ENCODE measurements at regions not wholly inside any gene's neighbourhood (a gene's known extent, or its start where the extent isn't known, plus 50 kb on each side); places are given as distances from the start of the nearest gene placed in this dataset.

DNA sequence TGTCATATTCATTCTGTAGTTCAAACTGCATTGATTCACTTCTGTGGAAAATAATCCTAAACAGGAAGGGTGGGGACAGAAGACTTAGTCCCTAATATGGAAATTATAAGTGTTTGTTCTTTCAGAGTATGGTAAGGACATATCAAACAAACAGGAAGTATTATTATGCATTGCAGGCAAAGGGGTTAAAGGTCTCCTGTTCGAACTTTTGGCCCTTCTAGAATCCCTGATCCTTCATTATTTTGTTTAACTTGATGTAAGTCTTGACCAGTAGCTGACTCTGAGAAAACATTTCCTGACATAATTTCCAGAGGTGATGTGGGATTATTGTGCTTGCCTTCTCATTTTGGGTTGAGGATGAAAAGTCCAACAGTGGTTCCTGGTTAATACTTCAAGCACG, 215.4 kb upstream of the ADGRL2 start:
- no peak for TF ChIP-seq POLR2A (IDR thresholded peaks at IDR 0.05)
- TF ChIP-seq, protein P1, sequence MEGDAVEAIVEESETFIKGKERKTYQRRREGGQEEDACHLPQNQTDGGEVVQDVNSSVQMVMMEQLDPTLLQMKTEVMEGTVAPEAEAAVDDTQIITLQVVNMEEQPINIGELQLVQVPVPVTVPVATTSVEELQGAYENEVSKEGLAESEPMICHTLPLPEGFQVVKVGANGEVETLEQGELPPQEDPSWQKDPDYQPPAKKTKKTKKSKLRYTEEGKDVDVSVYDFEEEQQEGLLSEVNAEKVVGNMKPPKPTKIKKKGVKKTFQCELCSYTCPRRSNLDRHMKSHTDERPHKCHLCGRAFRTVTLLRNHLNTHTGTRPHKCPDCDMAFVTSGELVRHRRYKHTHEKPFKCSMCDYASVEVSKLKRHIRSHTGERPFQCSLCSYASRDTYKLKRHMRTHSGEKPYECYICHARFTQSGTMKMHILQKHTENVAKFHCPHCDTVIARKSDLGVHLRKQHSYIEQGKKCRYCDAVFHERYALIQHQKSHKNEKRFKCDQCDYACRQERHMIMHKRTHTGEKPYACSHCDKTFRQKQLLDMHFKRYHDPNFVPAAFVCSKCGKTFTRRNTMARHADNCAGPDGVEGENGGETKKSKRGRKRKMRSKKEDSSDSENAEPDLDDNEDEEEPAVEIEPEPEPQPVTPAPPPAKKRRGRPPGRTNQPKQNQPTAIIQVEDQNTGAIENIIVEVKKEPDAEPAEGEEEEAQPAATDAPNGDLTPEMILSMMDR (IDR thresholded peaks at IDR 0.05) = no peak
- WGBS, 4 donors = 60 to 74% (median 67%) methylated on average over 2 of the region's 2 CpGs
- Histone ChIP-seq H3K4me1 (replicated peaks in 1 of 2) (no peaks in the 10 kb centered on the region), H3K36me3 (replicated peaks in 1 of 2) (no peaks in the 10 kb centered on the region), H3K27me3 (no peaks in the 10 kb centered on the region), H3K9me3 (replicated peaks in 1 of 3) (no peaks in the 10 kb centered on the region), H3K4me3 (no peak overlapping the region), H3K27ac (no peak overlapping the region)
- DNase-seq = no peak
- intact Hi-C loops (cut with DNase I) = no loop called here

DNA sequence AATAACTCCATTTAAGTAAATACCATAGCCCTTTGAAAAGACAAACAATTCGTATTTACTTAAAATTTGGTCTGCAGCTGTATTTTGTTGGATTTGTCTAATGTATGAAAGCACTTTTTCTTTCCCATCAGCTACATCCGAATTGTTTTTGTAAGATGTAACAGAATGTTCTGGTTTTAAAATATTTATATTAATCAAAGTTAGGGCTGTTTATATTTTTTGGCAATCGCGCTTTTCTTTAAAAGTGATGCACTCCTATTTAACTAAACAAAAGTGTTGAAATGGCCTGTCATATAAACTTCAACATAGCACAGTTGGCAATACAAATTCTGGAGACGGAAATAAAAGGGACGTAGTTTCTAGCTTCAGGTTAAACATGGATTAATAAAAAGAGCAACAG, 216.3 kb upstream of the ADGRL2 start:
- 75 to 82% (median 78%) methylated on average over 6 of the region's 6 CpGs for WGBS, 4 donors
- Histone ChIP-seq H3K9me3 (replicated peaks in 1 of 3) (no peaks in the 10 kb centered on the region), H3K36me3 (replicated peaks in 1 of 2) (no peaks in the 10 kb centered on the region), H3K4me3 (no peak overlapping the region), H3K27me3 (no peaks in the 10 kb centered on the region), H3K27ac (no peak overlapping the region), H3K4me1 (replicated peaks in 1 of 2) (no peaks in the 10 kb centered on the region)
- no peak for DNase-seq
- intact Hi-C loops (cut with DNase I) = no loop called here
- no peak for TF ChIP-seq POLR2A (IDR thresholded peaks at IDR 0.05)
- TF ChIP-seq, protein P1 (IDR thresholded peaks at IDR 0.05) = no peak

DNA sequence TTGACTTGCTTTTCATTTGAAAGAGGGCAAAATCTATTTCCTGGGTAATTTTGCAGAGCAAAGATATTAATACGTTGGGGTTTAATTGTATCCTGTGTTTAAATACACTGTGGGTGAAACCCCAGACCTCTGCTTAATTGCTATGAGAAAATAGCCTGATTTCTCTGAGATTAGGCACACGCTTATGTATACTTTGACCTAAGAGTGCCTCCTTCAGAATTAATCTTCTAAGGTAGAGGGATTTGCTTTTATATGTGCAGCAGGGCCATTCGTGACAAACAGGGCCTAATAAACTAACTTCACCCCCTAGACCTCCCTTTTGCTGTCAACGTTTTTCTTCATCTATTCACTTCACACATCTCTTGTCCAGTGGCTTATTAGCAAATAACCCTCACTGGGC, 216.9 kb upstream of the ADGRL2 start:
- Histone ChIP-seq H3K27me3 (no peaks in the 10 kb centered on the region), H3K4me3 (no peak overlapping the region), H3K9me3 (replicated peaks in 1 of 3) (no peaks in the 10 kb centered on the region), H3K36me3 (replicated peaks in 1 of 2) (no peaks in the 10 kb centered on the region), H3K4me1 (replicated peaks in 1 of 2) (no peaks in the 10 kb centered on the region), H3K27ac (no peak overlapping the region)
- TF ChIP-seq, protein P1 (IDR thresholded peaks at IDR 0.05) = no peak
- no peak for TF ChIP-seq POLR2A (IDR thresholded peaks at IDR 0.05)
- no peak for DNase-seq
- WGBS, 4 donors = 70 to 82% (median 75%) methylated on average over 4 of the region's 4 CpGs
- intact Hi-C loops (cut with DNase I) = no loop called here

DNA sequence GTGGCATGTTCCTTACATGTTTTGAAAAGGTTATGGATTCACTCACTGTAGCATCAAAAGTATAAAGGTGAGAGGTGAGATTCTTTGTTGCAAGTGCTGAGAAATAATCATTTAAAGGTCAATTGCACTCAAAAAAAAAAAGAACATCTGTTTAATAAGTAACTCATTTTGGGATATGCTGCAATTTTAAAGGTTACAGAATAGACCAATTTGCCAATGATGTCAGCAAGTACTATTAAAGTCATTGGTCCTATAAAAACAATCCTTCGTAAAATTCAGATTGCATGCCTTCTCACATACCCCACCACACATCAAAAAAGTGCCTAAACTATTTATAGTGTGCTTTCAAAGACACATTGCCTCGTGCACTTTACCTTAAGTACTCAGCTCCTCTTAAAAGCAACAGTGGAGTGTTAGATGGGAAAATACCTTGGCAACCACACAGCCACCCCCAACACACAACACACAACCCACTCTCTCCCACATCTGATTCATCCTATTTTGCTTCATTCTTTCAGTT, 218.2 kb upstream of the ADGRL2 start:
- no peaks in the 10 kb centered on the region for H3K9me3 ChIP-seq (replicated peaks in 1 of 3)
- no peaks in the 10 kb centered on the region for H3K4me1 ChIP-seq (replicated peaks in 1 of 2)
- WGBS, 4 donors = 77 to 86% (median 81%) methylated on average over 2 of the region's 2 CpGs
- no peaks in the 10 kb centered on the region for H3K27me3 ChIP-seq
- H3K4me3 ChIP-seq = no peak overlapping the region
- intact Hi-C loops (cut with DNase I) = no loop called here
- no peak for DNase-seq
- TF ChIP-seq, protein P1 (IDR thresholded peaks at IDR 0.05) = no peak
- no peak for TF ChIP-seq POLR2A (IDR thresholded peaks at IDR 0.05)
- no peaks in the 10 kb centered on the region for H3K36me3 ChIP-seq (replicated peaks in 1 of 2)
- no peak overlapping the region for H3K27ac ChIP-seq

Data from adrenal gland (tissue), 9 donors.